GM19099 (cell line): ENCODE measurements at regions not wholly inside any gene's neighbourhood (a gene's known extent, or its start where the extent isn't known, plus 50 kb on each side); places are given as distances from the start of the nearest gene placed in this dataset.

ENCODE experiments used
- POLR2A ChIP-seq: IDR thresholded peaks from 3 replicates; pipeline ENCODE4 v1.6.1; 2011; ENCODE audit warnings: low read depth; ENCODE audit not compliant: insufficient read length; ENCODE audit errors: extremely low read depth

- TF ChIP-seq POLR2A = no peak
Observed at GRCh38 chr1:199357599-199357998, 669.9 kb upstream of the NR5A2 start.

- TF ChIP-seq POLR2A = no peak
Observed at GRCh38 chr1:199362996-199363395, 664.5 kb upstream of the NR5A2 start.

- TF ChIP-seq POLR2A = no peak
Observed at GRCh38 chr1:199373139-199373538, 654.4 kb upstream of the NR5A2 start.

- no peak for TF ChIP-seq POLR2A
Observed at GRCh38 chr1:199377211-199377610, 650.3 kb upstream of the NR5A2 start.

GRCh38 chr1:199383793-199384192 lies 643.7 kb upstream of the NR5A2 start:
- no peak for TF ChIP-seq POLR2A

GRCh38 chr1:199394856-199395255 lies 632.7 kb upstream of the NR5A2 start:
- TF ChIP-seq POLR2A = no peak

GRCh38 chr1:199396456-199396855 lies 631.1 kb upstream of the NR5A2 start:
- TF ChIP-seq POLR2A = no peak

GRCh38 chr1:199399996-199400724 lies 627.4 kb upstream of the NR5A2 start:
- TF ChIP-seq POLR2A = no peak

- no peak for TF ChIP-seq POLR2A
Observed at GRCh38 chr1:199403531-199404116, 623.9 kb upstream of the NR5A2 start.

- TF ChIP-seq POLR2A = no peak
Observed at GRCh38 chr1:199404191-199404590, 623.3 kb upstream of the NR5A2 start.

- no peak for TF ChIP-seq POLR2A
Observed at GRCh38 chr1:199404976-199405375, 622.5 kb upstream of the NR5A2 start.

- no peak for TF ChIP-seq POLR2A
Observed at GRCh38 chr1:199405634-199406196, 621.8 kb upstream of the NR5A2 start.

GRCh38 chr1:199410462-199410861 lies 617.0 kb upstream of the NR5A2 start:
- TF ChIP-seq POLR2A = no peak

- TF ChIP-seq POLR2A = no peak
Observed at GRCh38 chr1:199411506-199411905, 616.0 kb upstream of the NR5A2 start.

- TF ChIP-seq POLR2A = no peak
Observed at GRCh38 chr1:199422206-199422605, 605.3 kb upstream of the NR5A2 start.

GRCh38 chr1:199447906-199448305 lies 579.6 kb upstream of the NR5A2 start:
- TF ChIP-seq POLR2A = no peak
